Mesodermal cell (in vitro differentiated cells): ENCODE measurements at regions not wholly inside any gene's neighbourhood (a gene's known extent, or its start where the extent isn't known, plus 50 kb on each side); places are given as distances from the start of the nearest gene placed in this dataset.
"Not testable (repeated sequence)": the region's sequence is repeated elsewhere in the genome, so short reads cannot be mapped to it uniquely, and the experiment has no call there.

Experiments used
- H3K27ac ChIP-seq: 2 replicates; pipeline ENCODE4 v1.7.0; 2013; ENCODE audit warnings: mild to moderate bottlenecking, low read depth, low read length, moderate library complexity; ENCODE audit not compliant: severe bottlenecking
- H3K36me3 ChIP-seq: 2 replicates; pipeline ENCODE4 v1.7.1; 2013; ENCODE audit warnings: mild to moderate bottlenecking, low read length, moderate library complexity; ENCODE audit not compliant: control insufficient read depth, insufficient read depth
- H3K4me1 ChIP-seq: one replicate; pipeline ENCODE4 v1.7.1; 2013; ENCODE audit warnings: mild to moderate bottlenecking, low read length; ENCODE audit not compliant: insufficient read depth, control insufficient read depth, poor library complexity, severe bottlenecking
- H3K4me3 ChIP-seq: 2 replicates; pipeline ENCODE4 v1.7.0; 2013; ENCODE audit warnings: low read length, control low read depth, mild to moderate bottlenecking; ENCODE audit not compliant: insufficient read depth, poor library complexity, severe bottlenecking; ENCODE audit errors: extremely low read depth
- H3K9me3 ChIP-seq: 2 replicates; pipeline ENCODE4 v1.7.1; 2013; ENCODE audit warnings: mild to moderate bottlenecking, low read length, moderate library complexity; ENCODE audit not compliant: control insufficient read depth
- WGBS, 2 experiments: methylation state at CpG; one replicate each; pipeline ENCODE4 v1.1.5; 2013; ENCODE audit warnings: missing lambda C conversion rate in 2 of 2; ENCODE audit not compliant: insufficient coverage in 2 of 2; 5-methylcytosine and 5-hydroxymethylcytosine counted together

GRCh38 chr16:29301662-29302285 is 104.7 kb downstream of the NPIPB11 start:
- H3K9me3 ChIP-seq, H3K27ac ChIP-seq, H3K36me3 ChIP-seq, H3K4me3 ChIP-seq: not testable (repeated sequence)
- peaks cover 11% of the 10 kb centered on the region for H3K4me1 ChIP-seq
- WGBS, 2 experiments: 91 to 93% methylated on average over 10 to 15 of the region's 15 CpGs

- H3K27ac ChIP-seq, H3K36me3 ChIP-seq, H3K9me3 ChIP-seq, H3K4me3 ChIP-seq: not testable (repeated sequence)
- peaks cover 11% of the 10 kb centered on the region for H3K4me1 ChIP-seq
- WGBS, 2 experiments: 85 to 93% methylated on average over 7 to 12 of the region's 29 CpGs
These were observed 105.7 kb downstream of the NPIPB11 start for GRCh38 chr16:29300541-29301535.

GRCh38 chr16:29300030-29300491 is 106.5 kb downstream of the NPIPB11 start:
- H3K9me3 ChIP-seq, H3K27ac ChIP-seq: not testable (repeated sequence)
- 95% methylated on average over 4 of the region's 7 CpGs; no CpG with 5 or more reads in 1 of the 2 experiments for WGBS, 2 experiments

GRCh38 chr16:29298997-29299396 is 107.5 kb downstream of the NPIPB11 start:
- WGBS, 2 experiments: 92 to 93% methylated on average over 6 to 7 of the region's 10 CpGs
- not testable (repeated sequence) for H3K27ac ChIP-seq, H3K36me3 ChIP-seq, H3K9me3 ChIP-seq, H3K4me3 ChIP-seq
- peaks cover 11% of the 10 kb centered on the region for H3K4me1 ChIP-seq

More at GRCh38 chr16:29300030-29300491, 106.5 kb downstream of the NPIPB11 start:
- peaks cover 11% of the 10 kb centered on the region for H3K4me1 ChIP-seq
- not testable (repeated sequence) for H3K4me3 ChIP-seq, H3K36me3 ChIP-seq

GRCh38 chr16:29298307-29298706 is 108.2 kb downstream of the NPIPB11 start:
- not testable (repeated sequence) for H3K4me1 ChIP-seq, H3K9me3 ChIP-seq, H3K4me3 ChIP-seq, H3K27ac ChIP-seq, H3K36me3 ChIP-seq
- 86% methylated on average over 3 of the region's 12 CpGs; no CpG with 5 or more reads in 1 of the 2 experiments for WGBS, 2 experiments

GRCh38 chr16:29297809-29298177 is 108.7 kb downstream of the NPIPB11 start:
- not testable (repeated sequence) for H3K27ac ChIP-seq, H3K9me3 ChIP-seq, H3K4me3 ChIP-seq, H3K4me1 ChIP-seq, H3K36me3 ChIP-seq
- WGBS, 2 experiments: 84 to 91% methylated on average over 1 of the region's 2 CpGs

GRCh38 chr16:29297144-29297808 is 109.2 kb downstream of the NPIPB11 start:
- H3K27ac ChIP-seq, H3K4me1 ChIP-seq, H3K36me3 ChIP-seq, H3K9me3 ChIP-seq, H3K4me3 ChIP-seq: not testable (repeated sequence)
- 88 to 93% methylated on average over 12 to 15 of the region's 17 CpGs for WGBS, 2 experiments

GRCh38 chr16:29296176-29296575 is 110.3 kb downstream of the NPIPB11 start:
- not testable (repeated sequence) for H3K4me3 ChIP-seq, H3K4me1 ChIP-seq, H3K36me3 ChIP-seq, H3K27ac ChIP-seq, H3K9me3 ChIP-seq
- 90 to 94% methylated on average over 9 to 11 of the region's 11 CpGs for WGBS, 2 experiments

GRCh38 chr16:29294951-29295795 is 111.3 kb downstream of the NPIPB11 start:
- 93 to 94% methylated on average over 10 to 14 of the region's 21 CpGs for WGBS, 2 experiments
- H3K36me3 ChIP-seq, H3K9me3 ChIP-seq, H3K27ac ChIP-seq, H3K4me3 ChIP-seq: not testable (repeated sequence)
- H3K4me1 ChIP-seq: peaks cover 12% of the 10 kb centered on the region

- not testable (repeated sequence) for H3K27ac ChIP-seq, H3K4me3 ChIP-seq, H3K36me3 ChIP-seq, H3K9me3 ChIP-seq
- WGBS, 2 experiments: 89 to 95% methylated on average over 8 to 11 of the region's 12 CpGs
- peaks cover 12% of the 10 kb centered on the region for H3K4me1 ChIP-seq
These were observed 112.0 kb downstream of the NPIPB11 start for GRCh38 chr16:29294400-29294933.
